HG03571 (cell line): ENCODE measurements at regions not wholly inside any gene's neighbourhood (a gene's known extent, or its start where the extent isn't known, plus 50 kb on each side); places are given as distances from the start of the nearest gene placed in this dataset.

Experiments
- ATAC-seq: cut with Tn5 transposase; IDR thresholded peaks from one replicate; pipeline ENCODE4 v1.9.1; 2021; ENCODE audit not compliant: unreplicated experiment

- ATAC-seq, result no peak
Observed at GRCh38 chr13:47350334-47351124, 453.7 kb upstream of the HTR2A start.

GRCh38 chr13:47349211-47349610 is 452.4 kb upstream of the HTR2A start:
- ATAC-seq, result no peak

- no peak for ATAC-seq
Observed at GRCh38 chr13:47337781-47338507, 441.1 kb upstream of the HTR2A start.

GRCh38 chr13:47334173-47334572 is 437.3 kb upstream of the HTR2A start:
- no peak for ATAC-seq

- no peak for ATAC-seq
Observed at GRCh38 chr13:47332149-47332548, 435.3 kb upstream of the HTR2A start.

GRCh38 chr13:47330031-47330430 is 433.2 kb upstream of the HTR2A start:
- no peak for ATAC-seq

- ATAC-seq, result no peak
Observed at GRCh38 chr13:47327861-47328260, 431.0 kb upstream of the HTR2A start.

GRCh38 chr13:47326061-47326460 is 429.2 kb upstream of the HTR2A start:
- ATAC-seq, result no peak

GRCh38 chr13:47317356-47317755 is 420.5 kb upstream of the HTR2A start:
- ATAC-seq, result no peak

GRCh38 chr13:47310401-47310800 is 413.5 kb upstream of the HTR2A start:
- ATAC-seq, result no peak

- no peak for ATAC-seq
Observed at GRCh38 chr13:47306991-47307390, 410.1 kb upstream of the HTR2A start.

GRCh38 chr13:47303626-47304025 is 406.8 kb upstream of the HTR2A start:
- ATAC-seq, result peak; percentile 78

- no peak for ATAC-seq
Observed at GRCh38 chr13:47299304-47299703, 402.5 kb upstream of the HTR2A start.

- no peak for ATAC-seq
Observed at GRCh38 chr13:47298506-47298905, 401.7 kb upstream of the HTR2A start.

- no peak for ATAC-seq
Observed at GRCh38 chr13:47294691-47295090, 397.8 kb upstream of the HTR2A start.

GRCh38 chr13:47291107-47291656 is 394.3 kb upstream of the HTR2A start:
- no peak for ATAC-seq

- no peak for ATAC-seq
Observed at GRCh38 chr13:47289567-47289966, 392.7 kb upstream of the HTR2A start.

- ATAC-seq, result no peak
Observed at GRCh38 chr13:47288546-47288945, 391.7 kb upstream of the HTR2A start.

- no peak for ATAC-seq
Observed at GRCh38 chr13:47287291-47287751, 390.5 kb upstream of the HTR2A start.

- no peak for ATAC-seq
Observed at GRCh38 chr13:47281991-47282390, 385.1 kb upstream of the HTR2A start.

- ATAC-seq, result no peak
Observed at GRCh38 chr13:47279920-47280319, 383.1 kb upstream of the HTR2A start.

- no peak for ATAC-seq
Observed at GRCh38 chr13:47277774-47278173, 380.9 kb upstream of the HTR2A start.
